Forelimb muscle (tissue), 1 donor: ENCODE measurements at regions not wholly inside any gene's neighbourhood (a gene's known extent, or its start where the extent isn't known, plus 50 kb on each side); places are given as distances from the start of the nearest gene placed in this dataset.

Experiments
- DNase-seq: peaks from one replicate; pipeline ENCODE4 v3.0.0-alpha.2; 2013; ENCODE audit warnings: low read depth

DNA sequence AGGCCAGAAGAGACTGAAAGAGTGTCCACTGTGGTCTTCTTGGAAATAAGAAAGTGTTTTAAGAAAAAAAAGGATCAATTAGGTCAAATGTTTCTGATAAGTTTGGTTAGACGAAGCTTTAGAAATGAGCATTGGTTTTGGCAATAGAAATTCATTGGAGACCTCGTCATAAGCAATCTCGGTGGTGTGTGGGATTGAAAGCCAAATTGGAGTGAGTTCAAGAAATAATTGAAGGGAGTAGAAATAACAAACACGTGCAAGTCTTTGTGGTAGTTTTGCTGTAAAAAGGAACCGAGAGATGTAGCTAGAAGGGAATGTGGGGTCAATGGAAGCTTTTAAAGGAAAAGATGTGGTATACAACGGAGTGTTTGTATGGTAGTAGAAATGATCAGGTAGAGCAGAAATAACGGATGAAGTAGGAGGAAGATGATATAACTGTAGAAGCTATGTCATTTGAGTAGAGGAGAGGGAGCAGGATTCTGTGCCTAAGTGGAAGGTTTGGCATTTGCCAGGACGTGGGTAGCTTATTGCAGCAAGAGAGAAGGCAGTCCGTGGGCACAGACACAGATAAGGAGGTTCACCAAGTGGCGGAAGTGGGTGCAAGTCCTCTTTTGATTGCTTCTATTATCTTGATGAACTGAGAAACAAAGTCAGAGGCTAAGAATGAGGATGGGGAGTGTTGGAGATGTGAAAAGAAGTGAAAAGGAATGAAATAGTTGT, 146.2 kb downstream of the DACT1 start:
- DNase-seq = no peak

DNA sequence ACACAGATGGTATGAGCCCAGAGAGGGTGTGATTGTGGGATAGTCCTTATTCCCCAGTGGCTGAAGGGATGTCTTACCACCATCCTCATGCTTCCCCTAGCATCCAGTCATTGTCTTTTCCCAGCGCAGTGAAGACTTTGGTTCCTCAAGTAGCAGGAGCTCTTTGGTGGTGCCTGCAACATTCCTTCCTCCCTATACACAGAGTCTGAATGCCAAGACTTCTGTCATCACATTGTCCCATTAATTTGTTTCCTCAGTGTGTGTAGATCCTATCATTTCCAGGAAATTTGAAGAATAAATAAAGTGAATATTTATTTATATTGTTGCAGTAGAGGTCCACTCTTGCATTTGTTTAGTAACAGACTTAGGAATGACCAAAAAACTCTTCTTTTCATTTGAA, 147.2 kb downstream of the DACT1 start:
- DNase-seq = no peak

- DNase-seq = no peak
Observed at GRCh38 chr14:58785701-58786100, 147.9 kb downstream of the DACT1 start.

- DNase-seq = no peak
Observed at GRCh38 chr14:58787592-58787991, 149.8 kb downstream of the DACT1 start.

- no peak for DNase-seq
Observed at GRCh38 chr14:58788655-58789503, 151.1 kb downstream of the DACT1 start.

DNA sequence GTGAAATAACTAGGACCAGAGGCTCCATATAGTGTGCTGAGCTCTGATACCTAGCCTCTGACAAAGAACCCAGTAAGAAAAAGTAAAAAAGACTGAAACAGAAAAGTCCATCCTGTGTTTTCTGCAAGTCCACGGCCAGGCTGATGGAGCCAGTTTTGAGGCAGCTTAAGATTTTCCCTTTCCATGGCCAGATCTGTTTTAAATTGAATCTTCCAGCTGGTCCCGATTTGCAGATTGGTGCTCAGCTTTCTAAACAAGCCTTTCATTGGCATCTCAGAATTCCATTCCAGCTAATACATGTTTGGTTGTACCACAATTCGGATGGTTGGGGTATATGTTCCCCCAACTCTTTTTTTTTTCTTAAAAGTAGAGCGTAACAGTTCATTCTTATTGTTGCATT, 152.0 kb downstream of the DACT1 start:
- DNase-seq = no peak

GRCh38 chr14:58792416-58792815, 154.7 kb downstream of the DACT1 start:
- DNase-seq = no peak

- no peak for DNase-seq
Observed at GRCh38 chr14:58793131-58793740, 155.5 kb downstream of the DACT1 start.

DNA sequence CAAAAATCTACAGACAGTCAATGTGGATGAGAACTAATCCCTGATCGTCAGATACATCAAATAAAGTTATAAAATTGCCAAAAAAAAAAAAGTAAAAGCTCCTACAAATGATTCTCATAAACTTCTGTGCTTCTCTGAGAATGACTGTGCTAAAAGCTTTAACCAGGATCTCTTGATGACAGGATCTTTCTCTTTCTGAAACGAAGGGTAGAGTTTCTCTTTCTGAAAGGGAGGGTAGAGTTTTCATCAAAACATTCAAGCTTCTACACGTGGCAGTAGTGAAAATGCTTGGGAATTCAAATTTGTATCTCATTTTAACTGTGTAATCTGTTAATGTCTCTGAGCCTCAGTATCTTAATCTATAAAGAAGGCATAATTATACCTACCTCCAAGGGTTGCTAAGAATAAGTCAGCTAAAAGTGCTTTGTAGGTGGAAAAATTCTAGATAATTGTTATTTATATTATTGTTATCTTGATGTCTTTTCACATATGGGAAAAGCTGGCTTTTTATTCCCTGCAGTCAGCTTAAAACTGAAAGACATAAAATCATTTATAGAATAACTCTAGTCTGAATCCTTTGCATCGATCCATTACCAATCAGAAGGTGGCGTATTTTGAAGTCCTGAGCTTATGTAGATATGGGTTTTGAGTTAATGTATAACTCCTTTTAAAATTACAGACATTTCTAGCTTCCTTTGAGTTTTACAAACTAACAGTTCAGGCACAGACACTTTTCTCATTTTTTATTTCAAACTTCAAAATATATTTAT, 157.4 kb downstream of the DACT1 start:
- no peak for DNase-seq

DNA sequence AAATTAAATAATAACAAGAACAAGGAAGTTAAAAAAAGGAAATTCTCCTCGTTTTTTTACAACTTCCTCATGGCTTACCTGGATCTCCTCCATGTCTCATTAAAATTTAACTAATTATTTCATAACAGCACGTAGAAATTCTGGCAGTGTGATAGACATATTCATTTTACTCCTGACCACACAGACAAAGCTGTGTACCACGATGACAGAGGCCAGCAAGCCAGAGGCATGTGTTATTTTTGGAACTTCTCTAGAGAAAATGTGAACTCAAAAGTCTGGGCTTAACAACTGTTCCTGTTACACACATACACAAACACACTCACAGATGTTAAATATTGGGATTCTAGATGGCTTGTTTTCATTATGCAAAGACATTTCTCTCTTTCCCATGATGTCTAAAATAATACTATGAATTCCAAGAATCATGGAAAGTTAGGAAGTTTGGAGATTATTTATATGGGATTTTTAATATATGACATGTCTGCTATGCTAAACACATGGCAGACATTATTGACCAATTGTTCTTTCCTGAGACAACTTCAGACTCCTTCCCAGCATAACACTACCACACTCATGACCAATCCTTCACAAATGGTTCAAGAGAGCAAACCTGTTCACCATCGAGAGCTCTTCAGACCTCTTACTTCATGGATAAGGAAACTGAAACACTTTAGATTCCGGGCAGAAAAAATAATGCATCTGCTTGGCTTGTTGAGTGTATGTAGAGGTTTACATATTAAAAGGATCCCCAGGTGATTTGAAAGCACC, 158.7 kb downstream of the DACT1 start:
- no peak for DNase-seq

DNA sequence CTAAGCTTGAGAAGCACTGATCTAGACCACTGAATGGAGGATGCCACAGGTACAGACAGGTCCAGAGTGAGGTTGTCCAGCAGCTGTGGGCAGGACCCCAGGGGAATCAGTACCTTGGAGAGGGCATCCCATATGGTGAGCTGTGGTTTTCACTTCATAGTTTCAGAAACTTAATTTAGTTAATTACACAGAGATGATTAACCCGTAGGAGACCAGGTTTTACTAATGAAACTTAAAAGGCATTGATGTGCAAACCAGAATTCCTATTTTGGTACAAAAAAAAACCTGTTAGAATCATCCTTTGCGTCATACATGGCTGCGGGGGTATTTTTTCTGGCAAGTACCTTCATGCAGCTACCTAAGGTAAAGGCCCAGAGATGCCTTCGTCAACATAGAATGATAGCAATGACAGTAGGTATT, 159.3 kb downstream of the DACT1 start:
- DNase-seq = no peak

DNA sequence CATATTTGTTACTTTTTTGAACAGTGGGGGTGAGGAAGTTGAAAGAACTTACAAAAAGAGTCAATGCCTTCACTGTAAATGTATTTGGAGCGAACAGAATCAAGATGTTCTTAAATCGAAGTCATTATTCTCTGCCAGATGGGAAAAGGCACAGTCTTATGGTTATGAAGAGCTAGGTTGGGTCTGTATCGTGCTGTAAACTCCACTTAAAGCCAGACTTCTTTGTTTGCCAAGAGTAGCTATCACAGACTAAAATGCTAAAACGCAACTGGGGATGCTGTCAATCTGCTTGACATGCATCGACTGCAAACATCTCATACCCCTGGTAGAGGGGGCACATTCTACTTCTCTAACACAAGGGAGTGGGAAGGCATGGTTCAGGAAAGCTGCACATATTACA, 160.4 kb downstream of the DACT1 start:
- DNase-seq = no peak

DNA sequence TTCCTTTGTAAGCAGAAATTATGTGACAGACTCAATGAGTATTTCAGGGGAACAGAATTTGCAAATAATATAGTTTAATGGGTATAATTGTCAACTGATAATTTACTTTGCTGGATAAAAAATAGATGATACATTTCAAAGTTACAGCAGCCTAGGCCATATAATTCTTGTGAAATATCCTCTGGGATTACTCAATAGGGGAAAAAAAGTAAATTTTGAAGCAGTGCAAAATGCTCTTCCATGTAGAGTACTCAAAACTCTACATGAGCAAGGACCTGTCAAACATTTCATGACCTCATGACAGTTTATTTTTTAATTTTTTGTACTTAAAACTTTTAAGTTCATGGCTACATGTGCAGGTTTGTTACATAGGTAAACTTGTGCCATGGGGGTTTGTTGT, 163.3 kb downstream of the DACT1 start:
- DNase-seq = no peak

GRCh38 chr14:58805057-58805456, 167.3 kb downstream of the DACT1 start:
- DNase-seq = peak; percentile 65

DNA sequence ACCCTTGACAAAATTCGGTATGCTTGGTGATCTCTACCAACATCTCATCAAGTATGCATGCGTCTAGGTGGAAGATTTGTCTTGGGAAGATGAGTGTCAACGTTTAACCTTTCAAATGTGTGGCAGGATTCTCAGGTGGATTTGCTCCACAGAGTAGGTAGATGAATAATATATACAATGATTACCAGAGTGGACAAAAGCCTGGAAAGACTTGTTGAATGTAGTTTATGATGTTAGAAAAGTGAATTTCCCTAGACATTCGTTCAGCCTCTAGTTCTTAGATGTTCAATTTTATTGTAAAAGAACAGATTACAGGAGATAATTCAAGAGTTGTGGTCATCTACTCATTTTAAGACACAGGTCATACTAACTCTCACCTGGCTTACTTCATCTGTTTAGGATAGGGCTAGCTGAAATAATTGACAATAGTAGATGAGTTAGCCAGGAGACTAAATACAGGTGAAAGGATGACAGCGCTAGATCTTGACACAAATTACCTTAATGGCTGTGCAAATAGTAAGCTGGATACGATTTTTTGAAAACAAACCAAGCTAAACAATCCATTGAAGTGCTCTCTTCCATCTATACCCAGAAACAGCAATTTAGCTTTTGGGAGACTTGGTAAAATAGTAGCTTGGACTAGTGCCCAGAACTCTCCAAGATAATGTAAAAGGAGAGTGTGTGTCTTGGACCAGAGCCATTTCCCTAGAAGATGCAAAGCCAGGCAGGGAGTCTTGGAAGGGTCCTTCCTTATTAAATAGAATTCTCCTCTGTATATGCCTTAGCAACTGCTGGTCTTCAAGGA, 168.0 kb downstream of the DACT1 start:
- DNase-seq = no peak

- no peak for DNase-seq
Observed at GRCh38 chr14:58807191-58807590, 169.4 kb downstream of the DACT1 start.

- DNase-seq = no peak
Observed at GRCh38 chr14:58808828-58809227, 171.1 kb downstream of the DACT1 start.

- no peak for DNase-seq
Observed at GRCh38 chr14:58809520-58809919, 171.8 kb downstream of the DACT1 start.

- DNase-seq = no peak
Observed at GRCh38 chr14:58812050-58812910, 174.5 kb downstream of the DACT1 start.
